GM10266 (cell line): ENCODE measurements at regions not wholly inside any gene's neighbourhood (a gene's known extent, or its start where the extent isn't known, plus 50 kb on each side); places are given as distances from the start of the nearest gene placed in this dataset.

Experiments used
- DNase-seq: peaks from one replicate; pipeline ENCODE4 v3.0.0; 2012; ENCODE audit errors: extremely low spot score
- CTCF ChIP-seq: IDR thresholded peaks from 2 replicates; pipeline ENCODE4 v1.5.1; 2012; ENCODE audit warnings: mild to moderate bottlenecking, low read depth; ENCODE audit not compliant: control insufficient read depth, insufficient read depth; ENCODE audit errors: missing control alignments

GRCh38 chr17:34845296-34845695 is 116.0 kb downstream of the CCT6B start:
- no peak for DNase-seq
- TF ChIP-seq CTCF, result no peak

- DNase-seq, result no peak
- no peak for TF ChIP-seq CTCF
These were observed 117.6 kb downstream of the CCT6B start for GRCh38 chr17:34843682-34844081.

- no peak for TF ChIP-seq CTCF
These were observed 119.0 kb downstream of the CCT6B start for GRCh38 chr17:34842235-34842634.

GRCh38 chr17:34841467-34841866 is 119.8 kb downstream of the CCT6B start:
- no peak for DNase-seq
- TF ChIP-seq CTCF, result no peak

More at GRCh38 chr17:34842235-34842634, 119.0 kb downstream of the CCT6B start:
- no peak for DNase-seq

- no peak for DNase-seq
- TF ChIP-seq CTCF, result no peak
These were observed 120.5 kb downstream of the CCT6B start for GRCh38 chr17:34840750-34841149.

- no peak for DNase-seq
- TF ChIP-seq CTCF, result no peak
These were observed 123.3 kb downstream of the CCT6B start for GRCh38 chr17:34837876-34838478.

GRCh38 chr17:34832376-34832775 is 128.9 kb downstream of the CCT6B start:
- no peak for TF ChIP-seq CTCF
- DNase-seq, result no peak
